Sigmoid colon (tissue), 6 donors: ENCODE measurements at regions not wholly inside any gene's neighbourhood (a gene's known extent, or its start where the extent isn't known, plus 50 kb on each side); places are given as distances from the start of the nearest gene placed in this dataset.

ENCODE experiments used
- DNase-seq: peaks from one replicate; pipeline ENCODE4 v3.0.0-alpha.2; 2019
- H3K27ac ChIP-seq, 4 donors: fragments of 200-600 bp; sonication (generic); one replicate each; pipeline ENCODE4 v1.5.1; 2016 to 2019; ENCODE audit warnings: mild to moderate bottlenecking in 1 of 4
- H3K27me3 ChIP-seq, 3 donors: fragments of 200-600 bp; sonication (generic); one replicate each; pipeline ENCODE4 v1.5.1; 2019; ENCODE audit warnings: mild to moderate bottlenecking in 1 of 3
- H3K36me3 ChIP-seq, 4 donors: fragments of 200-600 bp; sonication (generic); one replicate each; pipeline ENCODE4 v1.5.1; 2016 to 2019
- H3K4me1 ChIP-seq, 4 donors: fragments of 200-600 bp; sonication (generic); one replicate each; pipeline ENCODE4 v1.5.1; 2017 to 2019
- H3K4me3 ChIP-seq, 4 donors: fragments of 200-600 bp; sonication (generic); one replicate each; pipeline ENCODE4 v1.5.1; 2017 to 2019; ENCODE audit warnings: mild to moderate bottlenecking in 2 of 4, moderate library complexity in 1 of 4
- H3K9me3 ChIP-seq, 4 donors: fragments of 200-600 bp in 3 of 4; sonication (generic) in 3 of 4; one replicate each; pipeline versions ENCODE4 v1.5.1 to v1.6.1; 2013 to 2019
- EP300 ChIP-seq, 4 donors: sonication (generic); formaldehyde crosslinking; IDR thresholded peaks; one replicate each; pipeline ENCODE4 v1.6.1; 2017; ENCODE audit warnings: antibody characterized with exemption in 4 of 4
- POLR2A ChIP-seq, 2 donors: fragments of 450-650 bp; IDR thresholded peaks; one replicate each; pipeline ENCODE4 v1.6.1; 2016; ENCODE audit warnings: antibody characterized with exemption in 2 of 2, mild to moderate bottlenecking in 2 of 2, moderate library complexity in 2 of 2
- POLR2AphosphoS5 ChIP-seq, 4 donors: sonication (generic); formaldehyde crosslinking; IDR thresholded peaks; one replicate each; pipeline ENCODE4 v1.6.1; 2017; ENCODE audit warnings: antibody characterized with exemption in 4 of 4
- WGBS, 2 donors: extraction: QIAGEN DNeasy Blood & Tissue Kit; methylation state at CpG; one replicate each; pipeline ENCODE4 v1.1.7; 2013; 5-methylcytosine and 5-hydroxymethylcytosine counted together
- intact Hi-C: fragments of 100-400 bp; cut with DNase I; formaldehyde crosslinking; loops from one replicate; pipeline ENCODE4 v1.15.1; 2023
- TF ChIP-seq, protein P1 (sequence below), 4 experiments: fragments of 450-650 bp in 3 of 4; fragments of 200-600 bp in 1 of 4; IDR thresholded peaks; one replicate each; pipeline ENCODE4 v1.5.1; 2016 to 2019; ENCODE audit warnings: antibody characterized with exemption in 4 of 4, mild to moderate bottlenecking in 3 of 4, moderate library complexity in 2 of 4
- donor health status: healthy with polysubstance abuse.
- donor health status: healthy.

DNA sequence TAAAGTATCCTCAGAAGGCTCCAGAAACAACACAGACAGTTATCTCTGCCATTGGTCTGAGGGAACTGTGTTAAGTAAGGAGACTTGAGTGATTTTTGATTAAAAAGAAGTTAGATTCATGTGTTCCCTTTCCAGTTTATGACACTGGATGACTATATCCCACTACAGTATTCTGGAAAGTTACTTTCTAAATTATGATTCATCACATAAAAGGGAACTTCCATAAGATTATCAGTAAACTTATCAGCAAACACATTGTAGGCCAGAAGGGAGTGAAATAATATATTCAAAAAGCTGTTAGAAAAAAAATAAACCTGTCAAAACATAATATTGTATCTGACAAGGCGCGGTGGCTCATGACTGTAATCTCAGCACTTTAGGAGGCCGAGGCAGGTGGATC is 700.0 kb downstream of the SLITRK6 start:
- Histone ChIP-seq H3K9me3 (peaks cover 0 to 7% (median 0%) of the 10 kb centered on the region in 4 donors), H3K27ac (no peak overlapping the region), H3K36me3 (no peaks in the 10 kb centered on the region), H3K27me3 (no peaks in the 10 kb centered on the region), H3K4me3 (no peak overlapping the region), H3K4me1 (no peaks in the 10 kb centered on the region)
- intact Hi-C loops, result no loop called here
- WGBS, 2 donors, result 92 to 93% methylated on average over 3 of the region's 3 CpGs
- TF ChIP-seq POLR2AphosphoS5 (IDR thresholded peaks at IDR 0.05) (no peak), EP300 (IDR thresholded peaks at IDR 0.05) (no peak), POLR2A (IDR thresholded peaks at IDR 0.05) (no peak)
- TF ChIP-seq, protein P1, sequence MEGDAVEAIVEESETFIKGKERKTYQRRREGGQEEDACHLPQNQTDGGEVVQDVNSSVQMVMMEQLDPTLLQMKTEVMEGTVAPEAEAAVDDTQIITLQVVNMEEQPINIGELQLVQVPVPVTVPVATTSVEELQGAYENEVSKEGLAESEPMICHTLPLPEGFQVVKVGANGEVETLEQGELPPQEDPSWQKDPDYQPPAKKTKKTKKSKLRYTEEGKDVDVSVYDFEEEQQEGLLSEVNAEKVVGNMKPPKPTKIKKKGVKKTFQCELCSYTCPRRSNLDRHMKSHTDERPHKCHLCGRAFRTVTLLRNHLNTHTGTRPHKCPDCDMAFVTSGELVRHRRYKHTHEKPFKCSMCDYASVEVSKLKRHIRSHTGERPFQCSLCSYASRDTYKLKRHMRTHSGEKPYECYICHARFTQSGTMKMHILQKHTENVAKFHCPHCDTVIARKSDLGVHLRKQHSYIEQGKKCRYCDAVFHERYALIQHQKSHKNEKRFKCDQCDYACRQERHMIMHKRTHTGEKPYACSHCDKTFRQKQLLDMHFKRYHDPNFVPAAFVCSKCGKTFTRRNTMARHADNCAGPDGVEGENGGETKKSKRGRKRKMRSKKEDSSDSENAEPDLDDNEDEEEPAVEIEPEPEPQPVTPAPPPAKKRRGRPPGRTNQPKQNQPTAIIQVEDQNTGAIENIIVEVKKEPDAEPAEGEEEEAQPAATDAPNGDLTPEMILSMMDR (IDR thresholded peaks at IDR 0.05), result no peak
- DNase-seq, result no peak

DNA sequence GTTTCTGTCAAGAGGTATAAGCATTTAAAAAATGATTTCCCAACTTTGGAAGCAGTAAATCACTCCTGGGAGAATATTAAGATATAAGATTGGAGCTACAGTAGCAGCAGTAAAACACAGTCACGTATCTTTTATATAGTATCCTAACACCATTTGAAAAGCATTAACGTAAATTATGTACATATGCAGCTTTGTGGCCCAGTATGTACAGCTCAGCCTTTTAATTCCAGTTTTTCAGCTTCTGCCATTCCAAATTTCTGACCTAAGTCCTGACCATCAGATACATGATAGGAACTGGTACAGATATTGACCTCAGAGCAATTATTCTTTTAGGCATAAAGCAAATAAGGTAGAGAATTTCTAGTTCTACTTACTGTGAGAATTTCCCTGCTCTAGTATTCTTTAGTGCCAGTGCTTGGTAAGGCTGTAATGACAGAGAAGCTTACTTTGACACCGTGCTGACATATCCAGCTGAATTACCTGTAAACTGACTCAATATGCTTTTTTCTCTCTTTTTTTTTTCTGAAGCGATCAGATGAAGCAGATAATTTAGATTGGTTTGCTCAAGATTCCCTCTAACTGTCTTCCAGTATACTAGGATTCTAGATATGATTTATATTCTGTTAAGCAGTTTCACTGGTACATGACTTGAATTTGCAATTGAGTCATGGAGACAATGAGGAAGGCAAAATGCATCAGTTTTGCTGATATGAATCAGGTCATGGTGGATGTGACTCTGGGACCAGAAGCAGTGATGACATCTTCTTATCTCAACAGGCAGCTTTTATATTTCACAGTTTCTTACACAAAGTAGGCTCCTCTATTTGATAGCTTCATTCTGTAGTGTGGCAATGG is 703.6 kb downstream of the SLITRK6 start:
- TF ChIP-seq, protein P1 (IDR thresholded peaks at IDR 0.05), result no peak
- TF ChIP-seq EP300 (IDR thresholded peaks at IDR 0.05), result no peak
- no peak for TF ChIP-seq POLR2AphosphoS5 (IDR thresholded peaks at IDR 0.05)
- no peak for TF ChIP-seq POLR2A (IDR thresholded peaks at IDR 0.05)
- Histone ChIP-seq H3K27me3 (no peaks in the 10 kb centered on the region), H3K27ac (no peak overlapping the region), H3K36me3 (no peaks in the 10 kb centered on the region), H3K9me3 (peaks cover 0 to 7% (median 0%) of the 10 kb centered on the region in 4 donors), H3K4me3 (no peak overlapping the region), H3K4me1 (no peaks in the 10 kb centered on the region)
- WGBS, 2 donors, result 74 to 88% methylated on average over 4 of the region's 4 CpGs
- DNase-seq, result no peak
- intact Hi-C loops, result no loop called here

DNA sequence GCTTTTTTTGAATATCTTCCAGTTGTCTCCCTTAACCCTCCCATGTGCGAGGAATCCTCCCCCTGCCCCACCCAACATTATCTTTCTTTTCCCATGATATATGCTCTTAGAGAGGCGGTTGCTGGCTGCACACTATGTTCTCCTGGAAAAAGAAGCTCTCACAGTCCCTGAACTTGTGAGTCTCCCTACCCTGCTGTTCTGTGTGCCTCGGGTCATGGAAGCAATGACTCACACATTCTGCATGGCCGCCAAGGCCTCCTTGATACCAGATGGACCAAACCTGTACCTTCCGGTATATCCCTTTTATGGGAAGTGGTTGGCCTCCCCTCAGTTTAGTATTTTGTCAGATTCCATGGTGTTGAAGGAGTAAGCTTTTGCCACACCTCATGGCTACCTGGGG is 705.4 kb downstream of the SLITRK6 start:
- H3K4me3 ChIP-seq, result no peak overlapping the region
- peaks cover 0 to 10% (median 0%) of the 10 kb centered on the region in 4 donors for H3K9me3 ChIP-seq
- H3K4me1 ChIP-seq, result no peaks in the 10 kb centered on the region
- 84 to 94% methylated on average over 5 of the region's 5 CpGs for WGBS, 2 donors
- H3K27ac ChIP-seq, result no peak overlapping the region
- H3K36me3 ChIP-seq, result no peaks in the 10 kb centered on the region
- DNase-seq, result no peak
- intact Hi-C loops, result no loop called here
- H3K27me3 ChIP-seq, result no peaks in the 10 kb centered on the region
- no peak for TF ChIP-seq POLR2A (IDR thresholded peaks at IDR 0.05)
- TF ChIP-seq, protein P1 (IDR thresholded peaks at IDR 0.05), result no peak
- TF ChIP-seq EP300 (IDR thresholded peaks at IDR 0.05), result no peak
- TF ChIP-seq POLR2AphosphoS5 (IDR thresholded peaks at IDR 0.05), result no peak

DNA sequence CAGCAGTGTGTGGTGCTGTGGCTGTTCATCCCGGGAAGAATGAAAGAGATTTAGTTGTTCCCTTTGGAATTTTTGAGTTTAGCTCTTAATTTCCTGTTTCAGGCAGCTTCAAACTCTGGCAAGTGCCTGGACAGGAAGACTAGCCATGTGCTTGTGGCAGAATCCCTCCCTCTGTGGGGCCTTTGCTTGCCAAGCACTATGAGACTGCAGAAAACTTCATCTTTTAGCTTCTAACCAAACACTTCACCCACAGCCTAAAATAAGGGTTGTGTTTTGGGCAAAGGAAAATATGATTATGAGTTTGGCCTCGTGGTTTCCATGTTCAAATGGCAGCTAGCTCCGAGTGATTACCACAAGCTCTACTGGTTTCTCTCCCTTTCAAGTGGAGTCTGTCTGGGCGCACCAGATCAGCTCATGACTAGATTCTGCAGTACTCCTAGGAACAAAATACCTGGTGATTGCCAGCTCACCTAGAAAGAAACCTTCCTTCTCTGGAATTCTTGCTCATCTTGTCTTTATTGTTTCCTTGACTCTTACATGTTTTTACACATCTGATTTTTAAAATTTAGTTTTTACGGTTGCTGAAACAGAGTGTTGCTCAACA is 707.5 kb downstream of the SLITRK6 start:
- peaks cover 0 to 4% (median 0%) of the 10 kb centered on the region in 4 donors for H3K9me3 ChIP-seq
- no peak for TF ChIP-seq POLR2A (IDR thresholded peaks at IDR 0.05)
- TF ChIP-seq EP300 (IDR thresholded peaks at IDR 0.05), result no peak
- no peak for TF ChIP-seq POLR2AphosphoS5 (IDR thresholded peaks at IDR 0.05)
- H3K36me3 ChIP-seq, result no peaks in the 10 kb centered on the region
- no peak for DNase-seq
- H3K4me3 ChIP-seq, result no peak overlapping the region
- WGBS, 2 donors, result 65% methylated on average over 5 of the region's 5 CpGs
- no peaks in the 10 kb centered on the region for H3K4me1 ChIP-seq
- H3K27me3 ChIP-seq, result no peaks in the 10 kb centered on the region
- intact Hi-C loops, result no loop called here
- H3K27ac ChIP-seq, result no peak overlapping the region

DNA sequence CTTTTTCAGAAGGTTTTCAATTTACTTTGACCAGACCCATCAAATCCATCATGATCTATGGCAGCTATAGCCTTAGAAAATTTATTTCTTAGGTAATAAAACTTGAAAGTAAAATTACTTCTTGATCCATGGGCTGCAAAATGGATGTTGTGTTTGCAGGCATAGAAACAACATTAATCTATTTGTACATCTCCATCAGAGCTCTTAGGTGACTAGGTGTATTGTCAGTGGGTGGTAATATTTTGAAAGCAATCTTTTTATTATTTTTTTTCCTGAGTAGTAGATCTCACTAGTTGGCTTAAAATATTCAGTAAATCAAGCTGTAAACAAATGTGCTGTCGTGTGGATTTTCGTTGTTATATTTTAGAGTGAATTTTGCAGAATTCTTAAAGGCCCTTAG is 710.0 kb downstream of the SLITRK6 start:
- Histone ChIP-seq H3K36me3 (no peaks in the 10 kb centered on the region), H3K4me3 (no peak overlapping the region), H3K4me1 (no peaks in the 10 kb centered on the region), H3K9me3 (peaks cover 0 to 4% (median 0%) of the 10 kb centered on the region in 4 donors), H3K27ac (no peak overlapping the region), H3K27me3 (no peaks in the 10 kb centered on the region)
- TF ChIP-seq, protein P1 (IDR thresholded peaks at IDR 0.05), result no peak
- TF ChIP-seq POLR2A (IDR thresholded peaks at IDR 0.05) (no peak), EP300 (IDR thresholded peaks at IDR 0.05) (no peak), POLR2AphosphoS5 (IDR thresholded peaks at IDR 0.05) (no peak)
- no peak for DNase-seq
- 86 to 90% methylated on average over 2 of the region's 2 CpGs for WGBS, 2 donors
- intact Hi-C loops, result no loop called here
